ENCODE measurements at regions not wholly inside any gene's neighbourhood (a gene's known extent, or its start where the extent isn't known, plus 50 kb on each side); places are given as distances from the start of the nearest gene placed in this dataset.

GRCh38 chr5:96256795-96257470, 176.1 kb downstream of the PCSK1 start:
- TF ChIP-seq CTCF (IDR thresholded peaks at IDR 0.05): no peak
- TF ChIP-seq POLR2A (IDR thresholded peaks at IDR 0.05): no peak
- no peak for TF ChIP-seq EP300 (IDR thresholded peaks at IDR 0.05; ENCODE audit: low read depth)
